HepG2 (cell line): ENCODE measurements at regions not wholly inside any gene's neighbourhood (a gene's known extent, or its start where the extent isn't known, plus 50 kb on each side); places are given as distances from the start of the nearest gene placed in this dataset.

Source experiments
- AKAP8 ChIP-seq: sonication (generic); formaldehyde crosslinking; IDR thresholded peaks from 2 replicates; pipeline ENCODE4 v1.5.1; 2020; ENCODE audit warnings: mild to moderate bottlenecking, missing genetic modification reagents
- ARID2 ChIP-seq: sonication (generic); formaldehyde crosslinking; IDR thresholded peaks from 2 replicates; pipeline ENCODE4 v1.8.1; 2022; ENCODE audit warnings: mild to moderate bottlenecking, missing genetic modification reagents, borderline replicate concordance
- CREM ChIP-seq, 2 experiments: sonication (generic) in 1 of 2; formaldehyde crosslinking in 1 of 2; IDR thresholded peaks; 2 replicates each; pipeline versions ENCODE4 v1.4.0 to v1.6.1; 2016 to 2020; ENCODE audit warnings: antibody characterized with exemption in 1 of 2, mild to moderate bottlenecking in 1 of 2, missing genetic modification reagents in 1 of 2
- HDAC1 ChIP-seq: sonication (generic); formaldehyde crosslinking; IDR thresholded peaks from 2 replicates; pipeline ENCODE4 v1.5.1; 2020; ENCODE audit warnings: mild to moderate bottlenecking, missing genetic modification reagents
- HMG20B ChIP-seq: conservative IDR thresholded peaks from 2 replicates; pipeline ENCODE4 v1.6.1; 2016; ENCODE audit warnings: missing genetic modification reagents, missing compliant biosample characterization
- KAT7 ChIP-seq: IDR thresholded peaks from 2 replicates; pipeline ENCODE4 v1.6.1; 2018; ENCODE audit warnings: borderline replicate concordance, missing compliant biosample characterization
- MAFK ChIP-seq, 2 experiments: IDR thresholded peaks in 1 of 2; conservative IDR thresholded peaks in 1 of 2; 2 replicates each; pipeline ENCODE4 v1.6.1; 2011; ENCODE audit warnings: improper control_type of control experiment in 2 of 2, low read length in 2 of 2
- NCOA5 ChIP-seq: sonication (generic); formaldehyde crosslinking; IDR thresholded peaks from 2 replicates; pipeline ENCODE4 v1.4.0; 2020; ENCODE audit warnings: missing genetic modification reagents
- NFE2L2 ChIP-seq: fragments of 150-350 bp; IDR thresholded peaks from 2 replicates; pipeline ENCODE4 v1.6.1; 2014; ENCODE audit warnings: low read length
- PHF21A ChIP-seq: sonication (generic); formaldehyde crosslinking; IDR thresholded peaks from 2 replicates; pipeline ENCODE4 v1.5.0; 2020; ENCODE audit warnings: mild to moderate bottlenecking, missing genetic modification reagents
- SOX5 ChIP-seq: IDR thresholded peaks from 2 replicates; pipeline ENCODE4 v1.6.1; 2016; ENCODE audit warnings: borderline replicate concordance
- TBX3 ChIP-seq: fragments of 450-650 bp; IDR thresholded peaks from 2 replicates; pipeline ENCODE4 v1.6.1; 2017; ENCODE audit warnings: antibody characterized with exemption, mild to moderate bottlenecking, inconsistent platforms, borderline replicate concordance
- ZBTB20 ChIP-seq: sonication (generic); formaldehyde crosslinking; IDR thresholded peaks from 2 replicates; pipeline ENCODE4 v1.8.1; 2023; ENCODE audit warnings: missing genetic modification reagents, low read depth, mild to moderate bottlenecking, borderline replicate concordance
- ZKSCAN1 ChIP-seq: fragments of 150-350 bp; IDR thresholded peaks from 2 replicates; pipeline ENCODE4 v1.6.1; 2014; ENCODE audit warnings: low read length
- ZNF335 ChIP-seq: sonication (generic); formaldehyde crosslinking; IDR thresholded peaks from 2 replicates; pipeline ENCODE4 v1.4.0; 2020; ENCODE audit warnings: missing genetic modification reagents
- ZNF614 ChIP-seq: IDR thresholded peaks from 2 replicates; pipeline ENCODE4 v1.6.1; 2018; ENCODE audit warnings: missing biosample characterization, missing genetic modification reagents, inconsistent platforms, borderline replicate concordance
- ZNF616 ChIP-seq: sonication (generic); formaldehyde crosslinking; IDR thresholded peaks from 2 replicates; pipeline ENCODE4 v1.5.0; 2020; ENCODE audit warnings: low read depth, mild to moderate bottlenecking, missing genetic modification reagents
- ZNF652 ChIP-seq: IDR thresholded peaks from 2 replicates; pipeline ENCODE4 v1.6.1; 2016; ENCODE audit warnings: low read depth, borderline replicate concordance
- ZNF687 ChIP-seq: sonication (generic); formaldehyde crosslinking; IDR thresholded peaks from 2 replicates; pipeline ENCODE4 v1.5.1; 2020; ENCODE audit warnings: mild to moderate bottlenecking, missing genetic modification reagents, moderate library complexity
- ZNF792 ChIP-seq: IDR thresholded peaks from 2 replicates; pipeline ENCODE4 v1.6.1; 2016
- ZNF800 ChIP-seq: sonication (generic); formaldehyde crosslinking; IDR thresholded peaks from 2 replicates; pipeline ENCODE4 v1.4.0; 2020; ENCODE audit warnings: missing genetic modification reagents
- ZNF883 ChIP-seq: sonication (generic); formaldehyde crosslinking; IDR thresholded peaks from 2 replicates; pipeline ENCODE4 v1.5.1; 2020; ENCODE audit warnings: mild to moderate bottlenecking, missing genetic modification reagents; ENCODE audit errors: not compliant biosample characterization
- ZSCAN31 ChIP-seq: sonication (generic); formaldehyde crosslinking; IDR thresholded peaks from 2 replicates; pipeline ENCODE4 v1.5.0; 2020; ENCODE audit warnings: low read depth, mild to moderate bottlenecking, missing genetic modification reagents
- TF ChIP-seq, protein P1 (sequence below): sonication (generic); formaldehyde crosslinking; IDR thresholded peaks from 2 replicates; pipeline ENCODE4 v1.8.1; 2022; ENCODE audit warnings: low read depth, mild to moderate bottlenecking, missing genetic modification reagents

DNA sequence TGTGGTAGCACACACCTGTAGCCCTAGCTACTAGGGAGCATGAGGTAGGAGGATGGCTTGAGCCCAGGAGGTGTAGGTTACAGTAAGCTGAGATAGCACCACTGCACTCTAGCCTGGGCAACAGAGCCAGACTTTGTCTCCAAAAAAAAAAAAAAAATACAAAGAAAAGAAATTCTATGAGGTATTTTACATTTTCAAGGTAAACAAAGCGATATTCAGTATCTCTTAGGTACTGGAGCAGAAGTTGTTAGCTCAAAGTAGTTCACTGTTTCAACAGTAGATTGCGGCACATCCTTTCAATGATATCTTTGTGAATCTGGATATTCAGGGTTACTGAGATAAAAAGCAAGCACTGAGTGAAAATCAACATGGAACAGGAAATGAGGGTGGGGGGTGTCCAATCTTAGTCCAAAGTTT lies 318.5 kb downstream of the ZNF621 start (continued):
- no peak for TF ChIP-seq ZNF687
- peak; percentile 78 for TF ChIP-seq HMG20B (CRISPR knock-in tag)
- TF ChIP-seq ZNF792 (CRISPR knock-in tag), result peak; percentile 65; the same call in 1 of the 2 replicates
- TF ChIP-seq ZNF614 (CRISPR knock-in tag), result no peak; the same call in 1 of the 2 replicates
- peak; percentile 82 for TF ChIP-seq PHF21A
- TF ChIP-seq MAFK (conservative IDR thresholded peaks at IDR 0.05 in 1 of 2, IDR thresholded peaks at IDR 0.05 in 1 of 2; ENCODE audit: low read length in 2 of 2), result no peak
- TF ChIP-seq HDAC1 (CRISPR knock-in tag), result peak; percentile 70; the same call in 1 of the 2 replicates
- no peak for TF ChIP-seq ZKSCAN1
- TF ChIP-seq ZNF335 (CRISPR knock-in tag), result no peak
- TF ChIP-seq ZNF883 (CRISPR knock-in tag), result no peak
- peak; percentile 77; the same call in 1 of the 2 replicates for TF ChIP-seq TBX3
- TF ChIP-seq CREM (IDR thresholded peaks at IDR 0.05), result peak; percentile 95
- TF ChIP-seq CREM (CRISPR knock-in tag; IDR thresholded peaks at IDR 0.05), result no peak
- no peak for TF ChIP-seq ZNF800 (CRISPR knock-in tag)
- no peak for TF ChIP-seq ZSCAN31 (CRISPR knock-in tag)
- peak; percentile 92 for TF ChIP-seq SOX5 (CRISPR knock-in tag)
- TF ChIP-seq ZNF652 (CRISPR knock-in tag), result peak; percentile 42; the same call in 1 of the 2 replicates
- no peak for TF ChIP-seq AKAP8 (CRISPR knock-in tag)
- no peak for TF ChIP-seq NCOA5 (CRISPR knock-in tag)
- TF ChIP-seq, protein P1, sequence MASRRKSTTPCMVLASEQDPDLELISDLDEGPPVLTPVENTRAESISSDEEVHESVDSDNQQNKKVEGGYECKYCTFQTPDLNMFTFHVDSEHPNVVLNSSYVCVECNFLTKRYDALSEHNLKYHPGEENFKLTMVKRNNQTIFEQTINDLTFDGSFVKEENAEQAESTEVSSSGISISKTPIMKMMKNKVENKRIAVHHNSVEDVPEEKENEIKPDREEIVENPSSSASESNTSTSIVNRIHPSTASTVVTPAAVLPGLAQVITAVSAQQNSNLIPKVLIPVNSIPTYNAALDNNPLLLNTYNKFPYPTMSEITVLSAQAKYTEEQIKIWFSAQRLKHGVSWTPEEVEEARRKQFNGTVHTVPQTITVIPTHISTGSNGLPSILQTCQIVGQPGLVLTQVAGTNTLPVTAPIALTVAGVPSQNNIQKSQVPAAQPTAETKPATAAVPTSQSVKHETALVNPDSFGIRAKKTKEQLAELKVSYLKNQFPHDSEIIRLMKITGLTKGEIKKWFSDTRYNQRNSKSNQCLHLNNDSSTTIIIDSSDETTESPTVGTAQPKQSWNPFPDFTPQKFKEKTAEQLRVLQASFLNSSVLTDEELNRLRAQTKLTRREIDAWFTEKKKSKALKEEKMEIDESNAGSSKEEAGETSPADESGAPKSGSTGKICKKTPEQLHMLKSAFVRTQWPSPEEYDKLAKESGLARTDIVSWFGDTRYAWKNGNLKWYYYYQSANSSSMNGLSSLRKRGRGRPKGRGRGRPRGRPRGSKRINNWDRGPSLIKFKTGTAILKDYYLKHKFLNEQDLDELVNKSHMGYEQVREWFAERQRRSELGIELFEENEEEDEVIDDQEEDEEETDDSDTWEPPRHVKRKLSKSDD, result no peak
- no peak for TF ChIP-seq KAT7
- no peak for TF ChIP-seq NFE2L2
- peak; percentile 74; the same call in 1 of the 2 replicates for TF ChIP-seq ZBTB20 (CRISPR knock-in tag)
- TF ChIP-seq ZNF616 (CRISPR knock-in tag), result no peak
- no peak for TF ChIP-seq ARID2 (CRISPR knock-in tag)
